Ovary (tissue), 7 donors: ENCODE measurements at regions not wholly inside any gene's neighbourhood (a gene's known extent, or its start where the extent isn't known, plus 50 kb on each side); places are given as distances from the start of the nearest gene placed in this dataset.
"Not testable (repeated sequence)": the region's sequence is repeated elsewhere in the genome, so short reads cannot be mapped to it uniquely, and the experiment has no call there.

Experiments
- DNase-seq, 5 donors: peaks; one replicate each; pipeline ENCODE4 v3.0.0-alpha.2; 2019 to 2020
- H3K27ac ChIP-seq, 2 donors: fragments of 200-600 bp; one replicate each; pipeline versions ENCODE4 v1.5.1 to v1.8.0; 2019 to 2022
- H3K27me3 ChIP-seq: fragments of 200-600 bp; one replicate; pipeline ENCODE4 v1.8.0; 2022
- H3K36me3 ChIP-seq: fragments of 200-600 bp; sonication (generic); one replicate; pipeline ENCODE4 v1.5.1; 2019
- H3K4me1 ChIP-seq: one replicate; pipeline ENCODE4 v1.8.1; 2013; ENCODE audit warnings: mild to moderate bottlenecking, moderate library complexity; ENCODE audit not compliant: insufficient read depth
- H3K4me3 ChIP-seq: fragments of 200-600 bp; sonication (generic); one replicate; pipeline ENCODE4 v1.5.1; 2017
- H3K9me3 ChIP-seq, 2 donors: fragments of 200-600 bp in 1 of 2; sonication (generic) in 1 of 2; one replicate each; pipeline versions ENCODE4 v1.5.1 to v1.8.1; 2013 to 2019; ENCODE audit warnings: mild to moderate bottlenecking in 1 of 2, moderate library complexity in 1 of 2
- EP300 ChIP-seq: sonication (generic); formaldehyde crosslinking; IDR thresholded peaks from one replicate; pipeline ENCODE4 v1.6.1; 2017; ENCODE audit warnings: antibody characterized with exemption
- POLR2A ChIP-seq: fragments of 450-650 bp; IDR thresholded peaks from one replicate; pipeline ENCODE4 v1.6.1; 2017; ENCODE audit warnings: antibody characterized with exemption, mild to moderate bottlenecking, moderate library complexity
- WGBS, 3 donors: extraction: QIAGEN DNeasy Blood & Tissue Kit in 1 of 3; methylation state at CpG; one replicate each; pipeline versions ENCODE4 v1.1.5 to v1.1.7; 2013 to 2017; 5-methylcytosine and 5-hydroxymethylcytosine counted together
- intact Hi-C, 4 donors: fragments of 100-400 bp; cut with DNase I; formaldehyde crosslinking; loops; one replicate each; pipeline versions ENCODE4 v1.11.0 to v1.15.1; 2022 to 2023
- TF ChIP-seq, protein P1 (sequence below), 3 donors: fragments of 450-650 bp in 2 of 3; fragments of 200-600 bp in 1 of 3; IDR thresholded peaks; one replicate each; pipeline versions ENCODE4 v1.5.1 to v1.8.0; 2016 to 2022; ENCODE audit warnings: antibody characterized with exemption in 3 of 3, mild to moderate bottlenecking in 1 of 3
- donor health status: DM: no; HTN: no; CAD: no; lungs with moderate emphysema.
- donor health status: DM: no; HTN: no; CAD: no.
- donor health status: Bipolar disorder and iron deficiency.
- donor health status: DM: no; HTN: no; CAD: no.
- donor health status: DM: yes; HTN: yes; CAD: no.

GRCh38 chr2:33911327-33911726, 312.2 kb upstream of the FAM98A start:
- no peak for DNase-seq
- Histone ChIP-seq H3K9me3 (no peaks in the 10 kb centered on the region), H3K4me3 (no peak overlapping the region), H3K27ac (no peak overlapping the region), H3K4me1 (peaks cover 2% of the 10 kb centered on the region), H3K36me3 (no peaks in the 10 kb centered on the region), H3K27me3 (no peaks in the 10 kb centered on the region)
- TF ChIP-seq EP300 (no peak), POLR2A (no peak)
- TF ChIP-seq, protein P1, sequence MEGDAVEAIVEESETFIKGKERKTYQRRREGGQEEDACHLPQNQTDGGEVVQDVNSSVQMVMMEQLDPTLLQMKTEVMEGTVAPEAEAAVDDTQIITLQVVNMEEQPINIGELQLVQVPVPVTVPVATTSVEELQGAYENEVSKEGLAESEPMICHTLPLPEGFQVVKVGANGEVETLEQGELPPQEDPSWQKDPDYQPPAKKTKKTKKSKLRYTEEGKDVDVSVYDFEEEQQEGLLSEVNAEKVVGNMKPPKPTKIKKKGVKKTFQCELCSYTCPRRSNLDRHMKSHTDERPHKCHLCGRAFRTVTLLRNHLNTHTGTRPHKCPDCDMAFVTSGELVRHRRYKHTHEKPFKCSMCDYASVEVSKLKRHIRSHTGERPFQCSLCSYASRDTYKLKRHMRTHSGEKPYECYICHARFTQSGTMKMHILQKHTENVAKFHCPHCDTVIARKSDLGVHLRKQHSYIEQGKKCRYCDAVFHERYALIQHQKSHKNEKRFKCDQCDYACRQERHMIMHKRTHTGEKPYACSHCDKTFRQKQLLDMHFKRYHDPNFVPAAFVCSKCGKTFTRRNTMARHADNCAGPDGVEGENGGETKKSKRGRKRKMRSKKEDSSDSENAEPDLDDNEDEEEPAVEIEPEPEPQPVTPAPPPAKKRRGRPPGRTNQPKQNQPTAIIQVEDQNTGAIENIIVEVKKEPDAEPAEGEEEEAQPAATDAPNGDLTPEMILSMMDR (IDR thresholded peaks at IDR 0.05): no peak
- 65 to 71% (median 71%) methylated on average over 2 of the region's 2 CpGs for WGBS, 3 donors
- intact Hi-C loops: no loop called here

DNA sequence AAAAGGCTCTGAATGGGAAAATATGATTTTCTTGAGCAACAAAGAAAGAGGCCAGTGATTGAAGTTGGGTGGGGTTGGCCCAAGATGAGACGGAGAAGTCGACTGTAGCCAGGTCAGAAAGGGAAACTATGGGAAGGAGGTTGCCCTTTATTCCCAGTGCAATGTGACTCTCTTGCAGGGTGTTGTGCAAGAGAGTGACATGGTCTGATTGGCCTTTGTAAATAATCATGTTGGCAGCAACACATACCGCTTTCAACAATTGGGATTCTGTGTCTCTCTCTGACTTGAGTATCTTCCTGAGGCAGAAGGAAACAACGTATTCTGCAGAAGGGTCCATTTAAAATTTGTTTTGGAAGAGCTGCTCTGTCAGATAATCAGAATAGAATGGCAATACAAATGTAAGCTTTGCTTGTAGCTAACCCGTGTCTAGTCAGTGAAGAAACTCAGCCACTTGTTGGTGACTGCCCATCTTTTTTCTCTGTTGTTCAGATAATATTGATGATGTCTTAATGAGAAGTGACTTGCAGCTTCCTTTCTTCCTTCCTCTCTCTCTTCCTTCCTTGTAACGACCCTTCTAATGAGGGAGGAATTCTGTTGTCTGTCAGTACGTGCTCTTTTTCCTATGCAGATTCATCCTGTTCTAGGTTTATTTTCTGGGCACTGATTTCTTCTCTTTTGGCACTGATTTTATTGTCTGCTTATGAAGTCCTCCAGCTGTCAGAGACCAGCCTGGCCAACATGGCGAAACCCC, 311.0 kb upstream of the FAM98A start:
- H3K27ac ChIP-seq: peak overlapping the region in 1 of 2 donors; percentile 2
- WGBS, 3 donors: 34 to 45% (median 38%) methylated on average over 8 of the region's 8 CpGs
- DNase-seq: no peak
- no peaks in the 10 kb centered on the region for H3K36me3 ChIP-seq
- intact Hi-C loops: no loop called here
- no peak for TF ChIP-seq EP300
- H3K4me3 ChIP-seq: no peak overlapping the region
- H3K4me1 ChIP-seq: peaks cover 2% of the 10 kb centered on the region
- no peaks in the 10 kb centered on the region for H3K27me3 ChIP-seq
- H3K9me3 ChIP-seq: no peaks in the 10 kb centered on the region

DNA sequence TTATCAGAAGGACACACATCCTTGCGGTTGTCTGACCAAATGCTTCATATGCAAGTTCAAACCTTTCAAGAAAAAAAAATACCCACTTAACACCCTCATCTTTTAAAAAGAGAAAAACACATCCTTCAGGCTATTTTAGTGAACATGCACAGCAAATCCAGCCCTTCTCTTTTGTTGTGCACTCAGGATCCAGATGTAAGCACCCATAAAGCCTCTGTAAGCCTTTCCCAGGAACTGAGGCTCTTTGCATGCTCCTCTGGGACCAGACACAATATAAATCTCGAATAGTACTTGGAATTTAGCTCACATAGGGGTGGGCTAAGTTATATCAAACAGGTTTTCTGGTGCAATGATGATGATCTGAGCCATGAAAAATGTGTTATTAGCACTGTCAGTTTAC, 308.8 kb upstream of the FAM98A start:
- no peak overlapping the region for H3K27ac ChIP-seq
- no peak overlapping the region for H3K4me3 ChIP-seq
- H3K27me3 ChIP-seq: no peaks in the 10 kb centered on the region
- peaks cover 2% of the 10 kb centered on the region for H3K4me1 ChIP-seq
- TF ChIP-seq, protein P1 (IDR thresholded peaks at IDR 0.05): no peak
- TF ChIP-seq POLR2A (no peak), EP300 (no peak)
- 49 to 73% (median 54%) methylated on average over 2 of the region's 2 CpGs for WGBS, 3 donors
- H3K36me3 ChIP-seq: no peaks in the 10 kb centered on the region
- H3K9me3 ChIP-seq: no peaks in the 10 kb centered on the region
- DNase-seq: no peak
- intact Hi-C loops: no loop called here

DNA sequence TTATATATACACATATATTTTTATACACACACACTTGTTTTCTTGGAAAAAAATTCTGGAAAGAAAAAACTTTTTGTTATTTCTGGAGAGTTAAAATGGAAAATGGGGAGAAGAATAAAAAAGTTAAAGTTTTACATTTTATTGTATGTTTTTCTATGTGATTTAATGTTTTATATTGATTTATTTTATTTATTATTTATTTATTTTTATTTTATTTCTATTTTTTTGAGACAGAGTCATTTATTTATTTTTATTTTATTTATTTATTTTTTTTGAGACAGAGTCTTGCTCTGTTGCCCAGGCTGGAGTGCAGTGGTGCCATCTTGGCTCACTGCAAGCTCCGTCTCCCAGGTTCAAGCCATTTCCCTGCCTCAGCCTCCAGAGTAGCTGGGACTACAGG, 307.0 kb upstream of the FAM98A start:
- H3K4me3 ChIP-seq, intact Hi-C loops, H3K27me3 ChIP-seq, DNase-seq, H3K9me3 ChIP-seq, H3K36me3 ChIP-seq, H3K27ac ChIP-seq, H3K4me1 ChIP-seq: not testable (repeated sequence)
- 92 to 100% (median 92%) methylated on average over 1 of the region's 1 CpG for WGBS, 3 donors

DNA sequence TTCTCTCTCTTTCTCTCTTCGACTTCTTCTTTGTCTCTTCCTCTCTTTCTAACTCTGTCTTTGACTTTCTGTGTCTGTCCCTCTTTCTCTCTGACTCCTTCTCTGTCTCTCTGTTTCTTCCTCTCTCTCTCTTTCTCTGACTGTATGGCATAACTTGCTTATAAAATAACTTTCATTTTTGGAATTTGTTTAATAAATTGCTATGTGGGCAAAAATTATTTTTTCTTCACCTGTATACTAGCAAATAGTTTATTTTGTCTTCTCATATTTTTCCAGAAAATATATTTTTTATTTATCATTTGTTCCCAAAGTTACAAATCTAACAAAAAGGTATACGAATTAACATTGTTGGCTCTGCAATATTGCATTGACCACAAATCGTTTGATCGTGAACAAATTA, 305.7 kb upstream of the FAM98A start:
- Histone ChIP-seq H3K27me3 (no peaks in the 10 kb centered on the region), H3K27ac (no peak overlapping the region), H3K4me3 (no peak overlapping the region), H3K9me3 (no peaks in the 10 kb centered on the region), H3K4me1 (no peaks in the 10 kb centered on the region), H3K36me3 (no peaks in the 10 kb centered on the region)
- DNase-seq: no peak
- intact Hi-C loops: no loop called here
- WGBS, 3 donors: 93 to 96% (median 94%) methylated on average over 4 of the region's 4 CpGs
- TF ChIP-seq, protein P1 (IDR thresholded peaks at IDR 0.05): no peak
- TF ChIP-seq EP300 (no peak), POLR2A (no peak)
